WI38 (cell line): ENCODE measurements at regions not wholly inside any gene's neighbourhood (a gene's known extent, or its start where the extent isn't known, plus 50 kb on each side); places are given as distances from the start of the nearest gene placed in this dataset.

Experiments used
- H3K4me3 ChIP-seq: 2 replicates; pipeline ENCODE4 v1.5.1; 2011; ENCODE audit warnings: low read depth, mild to moderate bottlenecking, control low read depth, low read length
- TF ChIP-seq, protein P1 (sequence below): IDR thresholded peaks from 2 replicates; pipeline ENCODE4 v1.5.1; 2012; ENCODE audit warnings: low read depth, mild to moderate bottlenecking, control low read depth, low read length

DNA sequence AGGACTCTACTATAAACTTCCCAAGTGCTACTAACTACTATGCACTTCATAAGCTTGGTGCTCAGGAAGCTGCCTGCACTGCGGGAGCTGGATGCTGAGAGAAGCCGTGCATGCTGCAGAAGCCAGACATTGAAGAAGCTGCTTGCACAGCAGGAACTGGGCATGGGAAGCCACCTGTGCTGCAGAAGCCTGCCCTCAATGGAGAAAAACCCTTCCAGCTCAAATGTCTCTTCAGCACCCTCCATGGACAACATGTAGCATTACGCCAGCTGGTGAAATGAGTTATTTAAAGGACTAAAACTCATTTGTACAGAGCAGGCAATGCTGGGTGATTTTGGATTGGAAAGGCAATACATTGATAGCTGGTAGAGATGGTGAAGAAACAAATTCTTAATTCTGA is 247.2 kb downstream of the KIF4B start:
- TF ChIP-seq, protein P1, sequence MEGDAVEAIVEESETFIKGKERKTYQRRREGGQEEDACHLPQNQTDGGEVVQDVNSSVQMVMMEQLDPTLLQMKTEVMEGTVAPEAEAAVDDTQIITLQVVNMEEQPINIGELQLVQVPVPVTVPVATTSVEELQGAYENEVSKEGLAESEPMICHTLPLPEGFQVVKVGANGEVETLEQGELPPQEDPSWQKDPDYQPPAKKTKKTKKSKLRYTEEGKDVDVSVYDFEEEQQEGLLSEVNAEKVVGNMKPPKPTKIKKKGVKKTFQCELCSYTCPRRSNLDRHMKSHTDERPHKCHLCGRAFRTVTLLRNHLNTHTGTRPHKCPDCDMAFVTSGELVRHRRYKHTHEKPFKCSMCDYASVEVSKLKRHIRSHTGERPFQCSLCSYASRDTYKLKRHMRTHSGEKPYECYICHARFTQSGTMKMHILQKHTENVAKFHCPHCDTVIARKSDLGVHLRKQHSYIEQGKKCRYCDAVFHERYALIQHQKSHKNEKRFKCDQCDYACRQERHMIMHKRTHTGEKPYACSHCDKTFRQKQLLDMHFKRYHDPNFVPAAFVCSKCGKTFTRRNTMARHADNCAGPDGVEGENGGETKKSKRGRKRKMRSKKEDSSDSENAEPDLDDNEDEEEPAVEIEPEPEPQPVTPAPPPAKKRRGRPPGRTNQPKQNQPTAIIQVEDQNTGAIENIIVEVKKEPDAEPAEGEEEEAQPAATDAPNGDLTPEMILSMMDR, result no peak
- no peak overlapping the region for H3K4me3 ChIP-seq

DNA sequence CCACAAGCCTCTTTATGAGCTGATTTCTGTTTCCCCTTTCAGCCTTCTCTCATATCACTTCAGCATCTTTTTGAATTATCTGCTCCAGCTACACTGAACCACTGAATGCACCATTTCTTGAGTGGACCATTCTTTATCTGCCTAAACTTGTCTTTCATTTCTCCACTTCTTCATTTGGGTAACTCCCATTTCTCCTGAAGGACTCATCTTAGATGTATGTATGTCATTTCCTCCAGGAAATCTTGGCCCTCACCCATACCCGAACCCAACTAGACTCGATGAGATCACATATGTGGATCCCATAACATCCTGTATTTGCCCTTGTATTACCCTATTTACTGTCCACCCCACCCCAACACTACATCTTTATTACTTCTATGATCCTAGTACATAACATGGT is 249.8 kb downstream of the KIF4B start:
- no peak overlapping the region for H3K4me3 ChIP-seq
- TF ChIP-seq, protein P1, result no peak

DNA sequence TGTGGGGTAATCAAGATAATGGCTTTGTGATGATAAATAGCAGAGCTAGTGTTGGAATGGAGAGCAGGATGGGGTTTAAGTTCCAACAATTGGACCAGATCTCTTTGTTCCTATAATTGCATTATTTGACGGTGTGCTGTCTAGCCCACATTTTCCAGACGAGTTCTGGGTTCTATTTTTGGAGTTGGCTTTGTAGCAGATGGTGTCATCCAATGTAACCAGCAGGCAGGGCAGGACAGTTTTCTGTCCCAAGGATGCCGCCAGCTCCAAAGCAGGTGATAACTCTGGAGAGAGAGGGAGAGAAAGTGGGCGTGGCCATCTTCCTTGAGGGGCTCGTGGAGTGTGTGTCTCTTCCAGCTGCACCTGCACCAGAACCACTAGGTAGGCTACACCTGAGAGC is 251.3 kb downstream of the KIF4B start:
- H3K4me3 ChIP-seq, result no peak overlapping the region
- TF ChIP-seq, protein P1, result no peak

DNA sequence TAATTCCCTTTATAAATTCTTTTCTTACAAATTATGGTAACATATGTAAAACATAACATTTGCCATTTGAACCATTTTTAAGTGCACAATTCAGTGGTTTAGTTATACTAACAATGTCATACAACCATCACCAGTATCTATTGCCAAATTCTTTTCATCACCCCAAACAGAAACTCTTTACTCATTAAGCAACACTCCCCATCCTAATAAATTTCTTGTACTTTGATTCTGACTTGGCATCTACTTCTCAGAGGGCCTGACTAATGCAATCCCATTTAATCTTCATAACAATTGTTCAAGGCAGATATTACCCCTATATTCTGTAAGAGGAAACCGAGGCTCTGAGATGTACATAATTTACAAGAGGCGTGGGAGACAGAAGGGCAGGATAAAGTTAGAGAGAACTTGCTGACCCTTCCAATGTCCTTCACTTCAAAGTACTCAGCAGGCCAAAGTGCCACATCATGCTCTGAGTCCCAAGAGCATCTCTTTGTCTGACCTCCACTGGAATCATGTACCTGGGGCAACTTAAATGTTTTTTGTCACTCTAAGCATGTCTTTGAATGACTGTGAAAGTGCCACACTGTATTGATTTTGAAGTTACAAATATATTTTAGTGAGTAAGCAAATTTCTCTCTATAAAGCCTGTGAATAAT is 255.3 kb downstream of the KIF4B start:
- TF ChIP-seq, protein P1, result no peak
- H3K4me3 ChIP-seq, result no peak overlapping the region

DNA sequence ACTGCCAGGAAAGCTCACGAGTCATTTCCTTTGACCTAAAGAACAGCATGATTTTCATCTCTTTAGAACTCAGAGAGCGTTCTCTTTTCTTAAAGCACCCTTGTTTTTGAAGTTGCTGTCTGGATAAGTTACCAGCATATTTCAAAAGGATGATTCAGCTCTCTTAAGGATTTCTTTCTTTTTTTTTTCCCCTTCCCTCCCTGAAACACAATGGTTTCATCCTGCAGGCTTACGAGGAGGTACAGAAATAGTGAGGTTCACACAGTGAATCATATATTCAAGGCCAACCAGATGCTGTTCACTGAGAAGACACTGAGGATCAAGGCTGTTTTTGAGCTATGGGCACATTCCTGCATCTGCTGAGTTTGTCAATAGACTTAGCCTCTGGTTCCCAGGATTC is 257.2 kb downstream of the KIF4B start:
- TF ChIP-seq, protein P1, result no peak

DNA sequence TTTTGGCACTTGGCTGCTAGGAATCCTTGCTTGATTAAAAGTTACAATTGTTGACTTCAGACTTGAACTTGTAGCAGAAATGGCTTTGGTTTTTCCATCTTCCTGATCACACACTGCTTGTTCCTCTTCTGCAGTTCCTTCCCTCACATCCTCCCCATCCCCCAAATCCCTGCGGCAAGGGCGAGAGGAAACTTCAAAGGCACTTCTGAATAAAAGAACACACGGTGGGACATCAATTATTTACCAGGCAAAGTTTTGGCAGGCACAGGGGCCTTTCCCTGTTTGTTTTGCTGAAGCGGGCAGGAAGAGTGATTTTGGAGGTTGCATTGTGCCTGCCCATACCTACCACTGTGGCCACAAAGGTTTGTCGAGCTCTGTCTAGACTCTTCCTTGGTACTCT is 260.9 kb downstream of the KIF4B start:
- TF ChIP-seq, protein P1, result no peak
- H3K4me3 ChIP-seq, result no peak overlapping the region

More for the DNA sequence above, 257.2 kb downstream of the KIF4B start:
- no peak overlapping the region for H3K4me3 ChIP-seq

DNA sequence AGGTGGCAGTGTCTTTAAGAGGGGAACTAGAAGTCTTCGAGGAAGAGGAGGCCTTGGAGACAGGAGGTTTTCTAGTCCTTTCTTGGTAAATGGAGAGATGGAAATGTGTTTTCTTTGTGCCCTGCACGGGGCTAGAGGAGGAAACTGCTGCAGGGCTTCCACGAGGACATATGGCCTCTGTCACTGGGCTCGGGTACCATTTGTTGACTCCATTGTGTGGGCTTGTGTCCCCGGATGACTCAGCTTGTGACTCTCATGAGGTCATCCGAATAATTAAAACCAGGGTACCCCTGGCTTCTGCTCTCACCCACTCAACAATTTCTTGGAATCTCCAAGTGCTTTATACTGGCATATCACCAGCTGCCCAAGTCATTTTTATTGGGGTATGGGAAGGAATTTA is 261.7 kb downstream of the KIF4B start:
- H3K4me3 ChIP-seq, result no peak overlapping the region
- TF ChIP-seq, protein P1, result no peak
